Calu3 (cell line): ENCODE measurements at regions not wholly inside any gene's neighbourhood (a gene's known extent, or its start where the extent isn't known, plus 50 kb on each side); places are given as distances from the start of the nearest gene placed in this dataset.

Source experiments
- BruUV-seq: library from RNA; stranded (reverse); fragments of 400-500 nt; replicated peaks from 2 replicates; lab custom pipeline; 2021; lab: Mats Ljungman, UMichigan
- CTCF ChIA-PET: fragments of 300-600 bp; sonication (Branson Sonifier 250); formaldehyde crosslinking; loops from one replicate; lab custom pipeline; 2022; ENCODE audit warnings: antibody characterized with exemption; lab: Charles Lee
- DNase-seq: peaks from one replicate; pipeline ENCODE4 v3.0.0; 2022
- H3K27ac Mint-ChIP-seq: one replicate; pipeline ENCODE4 v1.8.0; 2022; ENCODE audit warnings: mixed read lengths; ENCODE audit not compliant: unreplicated experiment
- H3K27me3 Mint-ChIP-seq: one replicate; pipeline ENCODE4 v1.8.0; 2022; ENCODE audit warnings: mixed read lengths; ENCODE audit not compliant: unreplicated experiment
- H3K36me3 Mint-ChIP-seq: one replicate; pipeline ENCODE4 v1.8.0; 2022; ENCODE audit warnings: mild to moderate bottlenecking, moderate library complexity, mixed read lengths; ENCODE audit not compliant: insufficient read depth, unreplicated experiment
- H3K4me1 Mint-ChIP-seq: one replicate; pipeline ENCODE4 v1.8.0; 2022; ENCODE audit warnings: mild to moderate bottlenecking, low read depth, mixed read lengths; ENCODE audit not compliant: unreplicated experiment
- H3K4me3 Mint-ChIP-seq: one replicate; pipeline ENCODE4 v1.8.0; 2022; ENCODE audit warnings: mild to moderate bottlenecking, low read depth, moderate library complexity, mixed read lengths; ENCODE audit not compliant: unreplicated experiment
- H3K9me3 Mint-ChIP-seq: one replicate; pipeline ENCODE4 v1.8.0; 2022; ENCODE audit warnings: low read depth, mixed read lengths; ENCODE audit not compliant: unreplicated experiment
- intact Hi-C: fragments of 100-400 bp; cut with micrococcal nuclease; formaldehyde crosslinking; loops from one replicate; pipeline ENCODE4 v1.10.0; 2022; ENCODE audit not compliant: unreplicated experiment
- TF ChIP-seq, protein P1 (sequence below): fragments of 200-600 bp; IDR thresholded peaks from one replicate; pipeline ENCODE4 v1.8.0; 2022; ENCODE audit warnings: antibody characterized with exemption; ENCODE audit not compliant: unreplicated experiment

DNA sequence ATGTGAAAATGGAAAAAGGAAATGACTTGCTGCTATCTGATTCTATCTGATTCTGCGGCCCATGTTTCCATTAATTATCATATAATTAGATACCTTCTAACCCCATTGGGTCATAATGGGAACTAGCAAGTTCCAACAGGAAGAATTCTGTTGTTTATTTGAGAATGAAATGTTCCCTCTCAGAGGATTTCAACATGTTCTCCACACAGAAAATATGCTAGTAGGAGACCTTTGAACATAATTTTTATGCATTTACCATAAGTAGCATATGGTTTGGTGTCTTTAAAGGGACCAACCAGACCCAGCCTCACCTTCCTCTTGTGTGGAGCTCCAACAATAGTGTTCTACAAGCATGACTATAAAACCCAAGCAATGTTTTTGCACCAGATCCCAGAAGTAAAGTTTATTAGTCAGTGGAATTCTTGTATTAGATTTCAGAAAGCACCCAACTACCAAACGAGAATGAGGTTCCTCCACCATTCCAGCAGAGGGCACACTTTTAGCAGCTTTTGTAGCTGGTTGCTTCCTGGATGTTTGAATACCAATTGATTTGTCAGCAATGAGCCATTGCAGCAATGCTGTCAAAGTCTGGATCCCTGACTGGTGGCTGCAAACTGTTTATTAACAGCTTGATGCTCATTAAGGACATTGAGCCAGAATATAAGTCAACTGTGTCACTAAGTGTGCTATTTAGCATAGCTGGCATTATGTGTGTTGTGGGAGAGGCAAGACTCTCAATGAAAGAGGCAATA, 143.6 kb upstream of the GJE1 start:
- Mint-ChIP-seq H3K4me3 (no peak overlapping the region), H3K4me1 (peaks cover 10% of the 10 kb centered on the region), H3K27ac (no peak overlapping the region), H3K27me3 (no peaks in the 10 kb centered on the region), H3K36me3 (no peaks in the 10 kb centered on the region), H3K9me3 (no peaks in the 10 kb centered on the region)
- CTCF ChIA-PET, result interaction anchor here (0.7 to 1.3 kb wide), 3 partner anchors 42 to 56 kb away, joined by 3 read pairs; no protein-coding TSS in a partner anchor
- BruUV-seq, result no TSS peak
- intact Hi-C loops, result loop anchor here (1.0 kb wide), 2 partner anchors 56 to 123 kb away; no protein-coding TSS in a partner anchor
- peak; percentile 60 for DNase-seq
- TF ChIP-seq, protein P1, sequence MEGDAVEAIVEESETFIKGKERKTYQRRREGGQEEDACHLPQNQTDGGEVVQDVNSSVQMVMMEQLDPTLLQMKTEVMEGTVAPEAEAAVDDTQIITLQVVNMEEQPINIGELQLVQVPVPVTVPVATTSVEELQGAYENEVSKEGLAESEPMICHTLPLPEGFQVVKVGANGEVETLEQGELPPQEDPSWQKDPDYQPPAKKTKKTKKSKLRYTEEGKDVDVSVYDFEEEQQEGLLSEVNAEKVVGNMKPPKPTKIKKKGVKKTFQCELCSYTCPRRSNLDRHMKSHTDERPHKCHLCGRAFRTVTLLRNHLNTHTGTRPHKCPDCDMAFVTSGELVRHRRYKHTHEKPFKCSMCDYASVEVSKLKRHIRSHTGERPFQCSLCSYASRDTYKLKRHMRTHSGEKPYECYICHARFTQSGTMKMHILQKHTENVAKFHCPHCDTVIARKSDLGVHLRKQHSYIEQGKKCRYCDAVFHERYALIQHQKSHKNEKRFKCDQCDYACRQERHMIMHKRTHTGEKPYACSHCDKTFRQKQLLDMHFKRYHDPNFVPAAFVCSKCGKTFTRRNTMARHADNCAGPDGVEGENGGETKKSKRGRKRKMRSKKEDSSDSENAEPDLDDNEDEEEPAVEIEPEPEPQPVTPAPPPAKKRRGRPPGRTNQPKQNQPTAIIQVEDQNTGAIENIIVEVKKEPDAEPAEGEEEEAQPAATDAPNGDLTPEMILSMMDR, result peak; percentile 59

DNA sequence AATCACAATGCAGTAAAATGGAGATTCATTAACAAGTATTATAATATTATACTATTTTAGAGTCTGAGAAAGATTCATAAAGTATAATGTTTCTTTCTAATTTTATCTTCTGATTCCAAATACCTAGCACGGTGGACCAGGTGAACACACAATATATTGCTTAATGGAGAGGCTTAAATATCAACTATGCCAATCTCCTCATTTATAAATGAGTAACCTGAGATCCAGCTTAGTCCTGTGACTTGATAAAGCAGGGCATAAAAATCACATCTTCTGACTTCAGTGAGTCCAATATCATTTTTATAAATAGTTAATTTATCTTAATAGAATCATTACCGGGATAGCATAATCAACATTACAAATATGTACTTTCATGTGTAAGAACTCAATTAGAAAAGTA, 144.4 kb upstream of the GJE1 start:
- CTCF ChIA-PET, result no interaction called here
- DNase-seq, result no peak
- TF ChIP-seq, protein P1, result no peak
- Mint-ChIP-seq H3K9me3 (no peaks in the 10 kb centered on the region), H3K36me3 (no peaks in the 10 kb centered on the region), H3K4me3 (no peak overlapping the region), H3K27ac (no peak overlapping the region), H3K27me3 (no peaks in the 10 kb centered on the region), H3K4me1 (peaks cover 10% of the 10 kb centered on the region)
- no TSS peak for BruUV-seq
- intact Hi-C loops, result no loop called here

DNA sequence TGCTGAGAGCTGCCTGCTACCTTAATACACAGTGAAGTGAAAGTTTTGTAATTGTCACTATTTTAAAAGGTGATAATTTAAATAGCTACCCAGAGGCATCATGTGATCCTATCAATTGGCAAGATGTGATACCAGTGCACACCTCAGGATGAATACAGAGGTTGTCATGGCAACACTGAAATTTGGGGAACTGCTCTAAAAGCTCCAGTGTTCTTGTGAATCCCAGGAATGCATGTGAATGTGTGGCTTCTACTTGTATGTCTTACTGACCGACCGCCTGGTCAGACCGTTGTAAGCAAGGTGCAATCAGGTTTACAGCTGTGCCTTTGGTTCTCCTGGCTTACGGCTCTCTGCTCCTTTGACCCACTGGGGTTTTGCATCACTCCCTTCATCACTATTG, 146.3 kb upstream of the GJE1 start:
- H3K36me3 Mint-ChIP-seq, result no peaks in the 10 kb centered on the region
- H3K4me3 Mint-ChIP-seq, result no peak overlapping the region
- intact Hi-C loops, result no loop called here
- no peaks in the 10 kb centered on the region for H3K9me3 Mint-ChIP-seq
- H3K27me3 Mint-ChIP-seq, result no peaks in the 10 kb centered on the region
- no TSS peak for BruUV-seq
- H3K4me1 Mint-ChIP-seq, result peaks cover 10% of the 10 kb centered on the region
- no peak for DNase-seq
- CTCF ChIA-PET, result no interaction called here
- TF ChIP-seq, protein P1, result no peak
- no peak overlapping the region for H3K27ac Mint-ChIP-seq

DNA sequence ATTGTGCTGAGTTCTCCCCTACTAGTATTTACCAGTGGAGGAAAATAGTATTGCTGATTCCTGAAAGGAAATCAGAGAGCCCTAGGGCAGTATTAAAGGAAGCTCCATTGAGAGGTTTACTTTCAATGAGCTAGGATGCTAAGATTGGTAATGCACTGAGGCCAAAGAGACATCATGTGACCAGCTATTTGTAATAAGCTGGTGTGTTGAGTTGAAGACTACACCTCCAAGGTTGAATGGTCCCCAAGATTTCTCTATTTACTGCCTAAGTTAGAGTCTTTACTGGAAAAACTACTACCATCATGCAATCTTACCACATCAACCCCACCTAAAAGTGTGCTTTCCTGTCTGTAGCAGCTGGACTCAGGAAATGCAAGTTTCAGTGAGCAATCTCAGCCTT, 151.5 kb upstream of the GJE1 start:
- Mint-ChIP-seq H3K4me3 (no peak overlapping the region), H3K27me3 (no peaks in the 10 kb centered on the region), H3K4me1 (no peaks in the 10 kb centered on the region), H3K9me3 (no peaks in the 10 kb centered on the region), H3K36me3 (no peaks in the 10 kb centered on the region), H3K27ac (no peak overlapping the region)
- BruUV-seq, result no TSS peak
- TF ChIP-seq, protein P1, result no peak
- intact Hi-C loops, result no loop called here
- DNase-seq, result no peak
- CTCF ChIA-PET, result no interaction called here
